NCI-H748 (cell line): ENCODE measurements at regions not wholly inside any gene's neighbourhood (a gene's known extent, or its start where the extent isn't known, plus 50 kb on each side); places are given as distances from the start of the nearest gene placed in this dataset.

Experiments
- DNase-seq: peaks from one replicate; lab custom pipeline; 2025; ENCODE audit not compliant: unreplicated experiment; lab: John Stamatoyannopoulos, UW

GRCh38 chr4:24248674-24249630 lies 335.4 kb downstream of the DHX15 start:
- DNase-seq: no peak

GRCh38 chr4:24245491-24245820 lies 338.9 kb downstream of the DHX15 start:
- DNase-seq: no peak

GRCh38 chr4:24244663-24245490 lies 339.5 kb downstream of the DHX15 start:
- DNase-seq: no peak

GRCh38 chr4:24243641-24244040 lies 340.7 kb downstream of the DHX15 start:
- DNase-seq: no peak

- no peak for DNase-seq
Measured at GRCh38 chr4:24241511-24241910, 342.8 kb downstream of the DHX15 start.

GRCh38 chr4:24240655-24241054 lies 343.7 kb downstream of the DHX15 start:
- no peak for DNase-seq

- DNase-seq: no peak
Measured at GRCh38 chr4:24237709-24238108, 346.6 kb downstream of the DHX15 start.

GRCh38 chr4:24236532-24236931 lies 346.7 kb upstream of the PPARGC1A start:
- no peak for DNase-seq

GRCh38 chr4:24236120-24236519 lies 346.3 kb upstream of the PPARGC1A start:
- no peak for DNase-seq

- no peak for DNase-seq
Measured at GRCh38 chr4:24235618-24236017, 345.8 kb upstream of the PPARGC1A start.

GRCh38 chr4:24234288-24234848 lies 344.5 kb upstream of the PPARGC1A start:
- no peak for DNase-seq

GRCh38 chr4:24230955-24231354 lies 341.1 kb upstream of the PPARGC1A start:
- no peak for DNase-seq

GRCh38 chr4:24229978-24230377 lies 340.1 kb upstream of the PPARGC1A start:
- no peak for DNase-seq

GRCh38 chr4:24228692-24229091 lies 338.8 kb upstream of the PPARGC1A start:
- no peak for DNase-seq

GRCh38 chr4:24226667-24227066 lies 336.8 kb upstream of the PPARGC1A start:
- DNase-seq: no peak

GRCh38 chr4:24226023-24226422 lies 336.2 kb upstream of the PPARGC1A start:
- no peak for DNase-seq

- no peak for DNase-seq
Measured at GRCh38 chr4:24224446-24224845, 334.6 kb upstream of the PPARGC1A start.

GRCh38 chr4:24219209-24219608 lies 329.4 kb upstream of the PPARGC1A start:
- DNase-seq: no peak

- DNase-seq: no peak
Measured at GRCh38 chr4:24218566-24218965, 328.7 kb upstream of the PPARGC1A start.

- DNase-seq: no peak
Measured at GRCh38 chr4:24214796-24215195, 324.9 kb upstream of the PPARGC1A start.

GRCh38 chr4:24213961-24214360 lies 324.1 kb upstream of the PPARGC1A start:
- DNase-seq: no peak

- no peak for DNase-seq
Measured at GRCh38 chr4:24212642-24213041, 322.8 kb upstream of the PPARGC1A start.
